Hepatocyte (in vitro differentiated cells): ENCODE measurements at regions not wholly inside any gene's neighbourhood (a gene's known extent, or its start where the extent isn't known, plus 50 kb on each side); places are given as distances from the start of the nearest gene placed in this dataset.

Experiments
- DNase-seq: peaks from one replicate; pipeline ENCODE4 v3.0.0-alpha.2; 2016; ENCODE audit warnings: low spot score
- H2AFZ ChIP-seq: fragments of 200-600 bp; sonication (generic); 2 replicates; pipeline ENCODE4 v1.6.0; 2016; ENCODE audit warnings: antibody characterized with exemption, mild to moderate bottlenecking
- H3K27ac ChIP-seq: fragments of 200-600 bp; sonication (generic); 2 replicates; pipeline ENCODE4 v1.5.1; 2016; ENCODE audit warnings: mild to moderate bottlenecking
- H3K27me3 ChIP-seq: fragments of 200-600 bp; sonication (generic); 2 replicates; pipeline ENCODE4 v1.6.1; 2016
- H3K36me3 ChIP-seq: fragments of 200-600 bp; sonication (generic); replicated peaks from 2 replicates; pipeline ENCODE4 v1.5.1; 2016; ENCODE audit warnings: low read depth; ENCODE audit not compliant: insufficient read depth
- H3K4me1 ChIP-seq: fragments of 200-600 bp; sonication (generic); 2 replicates; pipeline ENCODE4 v1.5.1; 2016; ENCODE audit warnings: mild to moderate bottlenecking, moderate library complexity; ENCODE audit not compliant: insufficient read depth
- H3K4me2 ChIP-seq: fragments of 200-600 bp; sonication (generic); 2 replicates; pipeline ENCODE4 v1.6.0; 2016
- H3K4me3 ChIP-seq: fragments of 200-600 bp; sonication (generic); 2 replicates; pipeline ENCODE4 v1.5.1; 2016; ENCODE audit warnings: mild to moderate bottlenecking
- H3K79me2 ChIP-seq: fragments of 200-600 bp; sonication (generic); 2 replicates; pipeline ENCODE4 v1.6.0; 2017; ENCODE audit warnings: mild to moderate bottlenecking
- H3K9me2 ChIP-seq: fragments of 200-600 bp; sonication (generic); replicated peaks from 2 replicates; pipeline ENCODE4 v1.6.0; 2017; ENCODE audit warnings: mild to moderate bottlenecking; ENCODE audit not compliant: insufficient read depth
- H3K9me3 ChIP-seq: fragments of 200-600 bp; sonication (generic); 2 replicates; pipeline ENCODE4 v1.5.1; 2016; ENCODE audit warnings: low read depth, mild to moderate bottlenecking
- H4K20me1 ChIP-seq: fragments of 200-600 bp; sonication (generic); 2 replicates; pipeline ENCODE4 v1.6.0; 2016; ENCODE audit warnings: mild to moderate bottlenecking; ENCODE audit not compliant: insufficient read depth, poor library complexity, severe bottlenecking
- CTCF ChIP-seq: fragments of 200-600 bp; sonication (generic); IDR thresholded peaks from 2 replicates; pipeline ENCODE4 v1.5.1; 2016; ENCODE audit warnings: antibody characterized with exemption, mild to moderate bottlenecking; ENCODE audit not compliant: poor library complexity
- EZH2 ChIP-seq: fragments of 200-600 bp; sonication (generic); IDR thresholded peaks from 2 replicates; pipeline ENCODE4 v1.6.1; 2016; ENCODE audit warnings: antibody characterized with exemption, mild to moderate bottlenecking, borderline replicate concordance
- EZH2phosphoT487 ChIP-seq: fragments of 200-600 bp; sonication (generic); IDR thresholded peaks from one replicate; pipeline ENCODE4 v1.6.1; 2018; ENCODE audit warnings: antibody characterized with exemption, mild to moderate bottlenecking, low read depth, moderate library complexity; ENCODE audit not compliant: unreplicated experiment, severe bottlenecking
- WGBS: methylation state at CpG from one replicate; pipeline ENCODE4 v1.1.6; 2016; ENCODE audit warnings: low lambda C conversion rate; ENCODE audit errors: missing lambda C conversion rate; 5-methylcytosine and 5-hydroxymethylcytosine counted together

- no peaks in the 10 kb centered on the region for H4K20me1 ChIP-seq
- no peaks in the 10 kb centered on the region for H3K9me3 ChIP-seq
- 73% methylated on average over 5 of the region's 5 CpGs for WGBS
- no peaks in the 10 kb centered on the region for H3K36me3 ChIP-seq
- TF ChIP-seq EZH2 (no peak), EZH2phosphoT487 (no peak), CTCF (no peak)
- H3K4me3 ChIP-seq: no peak overlapping the region
- no peak overlapping the region for H2AFZ ChIP-seq
- no peaks in the 10 kb centered on the region for H3K4me1 ChIP-seq
- no peaks in the 10 kb centered on the region for H3K27me3 ChIP-seq
- H3K79me2 ChIP-seq: no peaks in the 10 kb centered on the region
- H3K27ac ChIP-seq: no peak overlapping the region
- DNase-seq: no peak
- H3K9me2 ChIP-seq: no peaks in the 10 kb centered on the region
- no peak overlapping the region for H3K4me2 ChIP-seq
These were observed 460.1 kb upstream of the SLIT2 start for GRCh38 chr4:19791422-19792123.

- Histone ChIP-seq H3K9me3 (no peaks in the 10 kb centered on the region), H4K20me1 (no peaks in the 10 kb centered on the region), H2AFZ (no peak overlapping the region), H3K79me2 (no peaks in the 10 kb centered on the region), H3K27me3 (no peaks in the 10 kb centered on the region), H3K4me1 (no peaks in the 10 kb centered on the region), H3K36me3 (no peaks in the 10 kb centered on the region), H3K9me2 (no peaks in the 10 kb centered on the region), H3K4me2 (no peak overlapping the region), H3K4me3 (no peak overlapping the region), H3K27ac (no peak overlapping the region)
- DNase-seq: no peak
- no peak for TF ChIP-seq CTCF
- no peak for TF ChIP-seq EZH2phosphoT487
- no peak for TF ChIP-seq EZH2
- 82% methylated on average over 1 of the region's 1 CpG for WGBS
These were observed 465.1 kb upstream of the SLIT2 start for GRCh38 chr4:19786616-19787015.

GRCh38 chr4:19783667-19784223 is 468.0 kb upstream of the SLIT2 start:
- no peak for TF ChIP-seq EZH2
- TF ChIP-seq EZH2phosphoT487: no peak
- TF ChIP-seq CTCF: no peak
- H3K79me2 ChIP-seq: no peaks in the 10 kb centered on the region
- no peaks in the 10 kb centered on the region for H3K9me3 ChIP-seq
- H3K4me2 ChIP-seq: no peak overlapping the region
- no peaks in the 10 kb centered on the region for H3K36me3 ChIP-seq
- no peak overlapping the region for H3K27ac ChIP-seq
- no peak for DNase-seq
- no peaks in the 10 kb centered on the region for H4K20me1 ChIP-seq
- WGBS: 74% methylated on average over 4 of the region's 4 CpGs
- H2AFZ ChIP-seq: no peak overlapping the region
- no peaks in the 10 kb centered on the region for H3K27me3 ChIP-seq
- no peaks in the 10 kb centered on the region for H3K9me2 ChIP-seq
- no peaks in the 10 kb centered on the region for H3K4me1 ChIP-seq
- H3K4me3 ChIP-seq: no peak overlapping the region
